Adrenal gland (tissue), 9 donors: ENCODE measurements at regions not wholly inside any gene's neighbourhood (a gene's known extent, or its start where the extent isn't known, plus 50 kb on each side); places are given as distances from the start of the nearest gene placed in this dataset.

Source experiments
- DNase-seq, 7 donors: peaks; one replicate each; pipeline ENCODE4 v3.0.0-alpha.2; 2019 to 2020
- H3K27ac ChIP-seq, 5 donors: fragments of 200-600 bp; sonication (generic) in 4 of 5; 1 replicate in 3 of 5; 2 replicates in 2 of 5; pipeline versions ENCODE4 v1.5.1 to v1.8.0; 2016 to 2020; ENCODE audit warnings: mild to moderate bottlenecking in 1 of 5
- H3K27me3 ChIP-seq: fragments of 200-600 bp; 2 replicates; pipeline ENCODE4 v1.8.0; 2021
- H3K36me3 ChIP-seq, 2 donors: fragments of 200-600 bp; replicated peaks in 1 of 2; 1 replicate in 1 of 2; 2 replicates in 1 of 2; pipeline versions ENCODE4 v1.5.1 to v1.8.0; 2018 to 2022
- H3K4me1 ChIP-seq, 2 donors: fragments of 200-600 bp; replicated peaks in 1 of 2; 1 replicate in 1 of 2; 2 replicates in 1 of 2; pipeline versions ENCODE4 v1.5.1 to v1.8.0; 2018 to 2021
- H3K4me3 ChIP-seq, 4 donors: fragments of 200-600 bp; sonication (generic) in 3 of 4; one replicate each; pipeline ENCODE4 v1.5.1; 2016 to 2018
- H3K9me3 ChIP-seq, 3 donors: fragments of 200-600 bp; sonication (generic) in 1 of 3; replicated peaks in 1 of 3; 1 replicate in 2 of 3; 2 replicates in 1 of 3; pipeline versions ENCODE4 v1.5.1 to v1.8.0; 2016 to 2021
- CTCF ChIP-seq, 6 experiments: fragments of 450-650 bp in 4 of 6; fragments of 200-600 bp in 2 of 6; sonication (generic) in 1 of 6; IDR thresholded peaks; 1 replicate in 5 of 6; 2 replicates in 1 of 6; pipeline versions ENCODE4 v1.5.1 to v1.8.0; 2016 to 2021; ENCODE audit warnings: antibody characterized with exemption in 6 of 6, mild to moderate bottlenecking in 2 of 6, moderate library complexity in 1 of 6
- POLR2A ChIP-seq, 2 donors: fragments of 450-650 bp; IDR thresholded peaks; one replicate each; pipeline ENCODE4 v1.6.1; 2017; ENCODE audit warnings: antibody characterized with exemption in 2 of 2, mild to moderate bottlenecking in 2 of 2, moderate library complexity in 1 of 2
- WGBS, 4 donors: extraction: QIAGEN DNeasy Blood & Tissue Kit in 2 of 4; methylation state at CpG; one replicate each; pipeline versions ENCODE4 v1.1.5 to v1.1.7; 2013 to 2017; 5-methylcytosine and 5-hydroxymethylcytosine counted together
- intact Hi-C, 2 donors: fragments of 100-400 bp; cut with DNase I; formaldehyde crosslinking; loops; one replicate each; pipeline versions ENCODE4 v1.14.1 to v1.15.0; 2022 to 2023
- small RNA-seq, 2 donors: library from RNA; depleted of rRNA; stranded (forward); fragments of <200 nt; gene quantifications; one replicate each; pipeline ENCODE3, GENCODE V24; 2016
- donor health status: healthy with polysubstance abuse.
- donor health status: Bipolar disorder and iron deficiency.
- donor health status: DM: yes; HTN: yes; CAD: no.
- donor health status: DM: no; HTN: no; CAD: no.
- donor health status: DM: no; HTN: no; CAD: no.

DNA sequence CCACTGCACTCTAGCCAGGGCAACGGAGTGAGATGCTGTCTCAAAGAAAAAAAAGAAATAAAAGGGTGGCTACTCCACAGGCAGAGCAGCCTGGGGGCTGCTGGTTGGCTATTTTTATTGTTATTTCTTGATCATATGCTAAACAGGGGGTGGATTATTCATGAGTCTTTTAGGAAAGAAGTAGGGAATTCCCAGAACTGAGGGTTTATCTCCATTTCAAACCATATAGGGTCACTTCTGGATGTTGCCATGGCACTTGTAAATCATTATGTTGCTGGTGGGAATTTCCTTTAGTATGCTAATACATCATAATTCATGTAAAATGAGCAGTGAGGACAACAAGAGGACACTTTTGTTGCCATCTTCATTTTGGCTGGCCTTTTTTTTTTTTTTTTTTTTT is 52.1 kb upstream of the GHITM start:
- H3K27ac ChIP-seq: no peak overlapping the region
- WGBS, 4 donors: 68 to 93% (median 86%) methylated on average over 1 of the region's 1 CpG
- intact Hi-C loops: no loop called here
- no peaks in the 10 kb centered on the region for H3K27me3 ChIP-seq
- H3K9me3 ChIP-seq: no peaks in the 10 kb centered on the region
- no peaks in the 10 kb centered on the region for H3K36me3 ChIP-seq
- TF ChIP-seq CTCF (IDR thresholded peaks at IDR 0.05) (no peak), POLR2A (IDR thresholded peaks at IDR 0.05) (no peak)
- H3K4me3 ChIP-seq: no peak overlapping the region
- no peak for DNase-seq
- no peaks in the 10 kb centered on the region for H3K4me1 ChIP-seq

DNA sequence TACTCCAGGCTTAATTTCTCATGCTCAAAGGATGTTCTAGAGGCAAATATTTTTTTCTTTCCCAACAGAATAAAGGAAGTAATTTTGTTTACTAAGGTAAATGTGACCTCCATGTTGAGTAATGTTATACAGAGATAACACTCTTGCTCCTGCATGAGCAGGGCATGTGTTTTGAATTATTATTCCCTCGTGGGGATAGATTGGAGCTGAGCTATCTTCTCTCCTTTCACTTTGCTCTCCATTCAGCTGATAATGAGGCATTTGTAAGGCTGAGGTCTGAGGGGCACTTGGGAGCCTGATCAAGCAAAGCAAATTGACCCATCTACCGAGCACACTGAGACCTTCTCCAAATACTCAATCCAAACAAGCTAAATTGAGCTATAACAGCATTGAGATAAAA is 50.7 kb upstream of the GHITM start:
- Histone ChIP-seq H3K4me1 (no peaks in the 10 kb centered on the region), H3K36me3 (no peaks in the 10 kb centered on the region), H3K27me3 (no peaks in the 10 kb centered on the region), H3K9me3 (no peaks in the 10 kb centered on the region), H3K4me3 (no peak overlapping the region), H3K27ac (no peak overlapping the region)
- intact Hi-C loops: no loop called here
- TF ChIP-seq POLR2A (IDR thresholded peaks at IDR 0.05): no peak
- TF ChIP-seq CTCF (IDR thresholded peaks at IDR 0.05): no peak
- 11 to 38% (median 18%) methylated on average over 2 of the region's 2 CpGs for WGBS, 4 donors
- DNase-seq: no peak

- intact Hi-C loops: no loop called here
- H3K36me3 ChIP-seq: no peaks in the 10 kb centered on the region
- TF ChIP-seq CTCF (IDR thresholded peaks at IDR 0.05) (no peak), POLR2A (IDR thresholded peaks at IDR 0.05) (no peak)
- 56 to 68% (median 64%) methylated on average over 2 of the region's 2 CpGs for WGBS, 4 donors
- H3K9me3 ChIP-seq: no peaks in the 10 kb centered on the region
- DNase-seq: no peak
- no peak overlapping the region for H3K4me3 ChIP-seq
- H3K27ac ChIP-seq: no peak overlapping the region
- H3K27me3 ChIP-seq: no peaks in the 10 kb centered on the region
- no peaks in the 10 kb centered on the region for H3K4me1 ChIP-seq
Observed at GRCh38 chr10:84089162-84089561, 50.1 kb upstream of the GHITM start.

Small RNA genes in the stretch of these regions (small RNA-seq; reads per million reads assigned to genes)
- gene RNU1-65P (0 reads per million in 2 donors), gene RNU6-129P (0 reads per million in 2 donors), gene RNU6-478P (0 reads per million in 2 donors)
